ENCODE measurements at regions not wholly inside any gene's neighbourhood (a gene's known extent, or its start where the extent isn't known, plus 50 kb on each side); places are given as distances from the start of the nearest gene placed in this dataset.

DNA sequence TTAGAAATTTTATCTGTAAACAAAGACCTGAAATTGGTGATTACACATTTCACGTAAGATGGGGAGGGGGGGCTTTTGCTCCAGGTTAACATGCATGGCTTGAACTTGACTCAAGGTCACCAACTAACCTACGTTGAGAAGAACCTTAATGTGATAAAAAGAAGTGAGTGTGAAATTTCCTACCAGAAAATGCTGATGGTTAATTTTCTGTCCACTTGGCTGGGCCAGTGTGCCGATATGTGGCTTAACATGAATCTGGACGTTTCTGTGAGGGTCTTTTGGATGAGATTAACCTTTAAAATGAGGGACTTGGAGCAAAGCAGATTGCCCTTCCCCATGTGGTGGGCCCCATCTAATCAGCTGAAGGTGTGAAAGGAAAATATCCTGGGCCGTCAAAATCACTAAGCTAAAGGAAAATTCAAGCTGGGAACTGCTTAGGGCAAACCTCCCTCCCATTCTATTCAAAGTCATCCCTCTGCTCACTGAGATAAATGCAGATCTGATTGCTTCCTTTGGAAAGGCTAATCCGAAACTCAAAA is 107.3 kb upstream of the ENPP6 start:
- H3K4me3 ChIP-seq (ENCODE audit: low read length in 3 of 3) = no peak overlapping the region
- no peaks in the 10 kb centered on the region for H3K27me3 ChIP-seq (ENCODE audit: control insufficient read depth, insufficient read depth, low read length)
- FAIRE-seq = no peak
- TF ChIP-seq, protein P1, sequence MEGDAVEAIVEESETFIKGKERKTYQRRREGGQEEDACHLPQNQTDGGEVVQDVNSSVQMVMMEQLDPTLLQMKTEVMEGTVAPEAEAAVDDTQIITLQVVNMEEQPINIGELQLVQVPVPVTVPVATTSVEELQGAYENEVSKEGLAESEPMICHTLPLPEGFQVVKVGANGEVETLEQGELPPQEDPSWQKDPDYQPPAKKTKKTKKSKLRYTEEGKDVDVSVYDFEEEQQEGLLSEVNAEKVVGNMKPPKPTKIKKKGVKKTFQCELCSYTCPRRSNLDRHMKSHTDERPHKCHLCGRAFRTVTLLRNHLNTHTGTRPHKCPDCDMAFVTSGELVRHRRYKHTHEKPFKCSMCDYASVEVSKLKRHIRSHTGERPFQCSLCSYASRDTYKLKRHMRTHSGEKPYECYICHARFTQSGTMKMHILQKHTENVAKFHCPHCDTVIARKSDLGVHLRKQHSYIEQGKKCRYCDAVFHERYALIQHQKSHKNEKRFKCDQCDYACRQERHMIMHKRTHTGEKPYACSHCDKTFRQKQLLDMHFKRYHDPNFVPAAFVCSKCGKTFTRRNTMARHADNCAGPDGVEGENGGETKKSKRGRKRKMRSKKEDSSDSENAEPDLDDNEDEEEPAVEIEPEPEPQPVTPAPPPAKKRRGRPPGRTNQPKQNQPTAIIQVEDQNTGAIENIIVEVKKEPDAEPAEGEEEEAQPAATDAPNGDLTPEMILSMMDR (IDR thresholded peaks at IDR 0.05; ENCODE audit: borderline replicate concordance, extremely low read depth, insufficient read depth) = no peak
- peaks cover 0 to 8% (median 2%) of the 10 kb centered on the region in 3 donors for H3K4me1 ChIP-seq (ENCODE audit: control insufficient read depth in 2 of 3, insufficient read depth in 2 of 3, low read depth in 1 of 3, low read length in 3 of 3)
- H3K36me3 ChIP-seq (ENCODE audit: control insufficient read depth in 2 of 3, insufficient read depth in 3 of 3, low read length in 3 of 3) = no peaks in the 10 kb centered on the region
- no peak overlapping the region for H3K9ac ChIP-seq (ENCODE audit: low read length in 3 of 3)
- no peak for DNase-seq
- intact Hi-C loops (cut with DNase I) = no loop called here
- H3K9me3 ChIP-seq (ENCODE audit: control insufficient read depth in 2 of 3, insufficient read depth in 1 of 3, low read length in 3 of 3) = no peaks in the 10 kb centered on the region
- no peak overlapping the region for H3K27ac ChIP-seq (ENCODE audit: low read depth in 2 of 2, low read length in 2 of 2)

DNA sequence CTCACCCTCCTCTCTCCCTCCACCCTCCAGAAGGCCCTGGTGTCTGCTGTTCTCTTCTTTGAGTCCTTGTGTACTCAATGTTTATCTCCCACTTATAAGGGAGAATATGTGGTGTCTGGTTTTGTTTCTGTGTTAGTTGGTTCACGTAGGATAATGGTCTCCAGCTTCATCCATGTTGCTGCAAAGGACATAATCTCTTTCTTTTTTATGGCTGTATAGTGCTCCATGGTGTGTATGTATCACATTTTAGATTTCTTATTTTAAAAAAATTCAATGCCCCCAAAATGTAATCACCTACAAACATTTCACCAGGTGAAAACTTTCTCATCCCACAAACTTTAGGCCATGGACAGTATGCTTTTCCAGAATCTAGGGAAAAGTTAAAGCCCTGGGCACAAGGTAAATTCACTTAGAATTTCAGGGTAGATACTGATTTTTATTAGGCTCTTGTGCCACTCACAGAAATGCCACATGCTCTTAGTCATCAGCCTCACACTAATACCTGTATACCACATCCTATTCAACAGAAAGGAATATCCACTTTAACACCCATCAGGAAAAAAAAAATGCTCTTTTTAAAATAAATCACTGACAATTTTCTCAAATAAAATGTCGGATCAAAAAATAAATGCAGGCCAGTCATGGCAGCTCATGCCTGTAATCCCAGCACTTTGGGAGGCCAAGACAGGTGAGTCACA is 104.8 kb upstream of the ENPP6 start:
- Histone ChIP-seq H3K9me3 (ENCODE audit: control insufficient read depth in 2 of 3, insufficient read depth in 1 of 3, low read length in 3 of 3) (no peaks in the 10 kb centered on the region), H3K4me3 (ENCODE audit: low read length in 3 of 3) (no peak overlapping the region), H3K27ac (ENCODE audit: low read depth in 2 of 2, low read length in 2 of 2) (no peak overlapping the region), H3K4me1 (ENCODE audit: control insufficient read depth in 2 of 3, insufficient read depth in 2 of 3, low read depth in 1 of 3, low read length in 3 of 3) (no peaks in the 10 kb centered on the region), H3K36me3 (ENCODE audit: control insufficient read depth in 2 of 3, insufficient read depth in 3 of 3, low read length in 3 of 3) (no peaks in the 10 kb centered on the region), H3K9ac (ENCODE audit: low read length in 3 of 3) (no peak overlapping the region), H3K27me3 (ENCODE audit: control insufficient read depth, insufficient read depth, low read length) (no peaks in the 10 kb centered on the region)
- intact Hi-C loops (cut with DNase I) = no loop called here
- FAIRE-seq (no peak), DNase-seq (no peak)
- TF ChIP-seq, protein P1 (IDR thresholded peaks at IDR 0.05; ENCODE audit: borderline replicate concordance, extremely low read depth, insufficient read depth) = no peak

DNA sequence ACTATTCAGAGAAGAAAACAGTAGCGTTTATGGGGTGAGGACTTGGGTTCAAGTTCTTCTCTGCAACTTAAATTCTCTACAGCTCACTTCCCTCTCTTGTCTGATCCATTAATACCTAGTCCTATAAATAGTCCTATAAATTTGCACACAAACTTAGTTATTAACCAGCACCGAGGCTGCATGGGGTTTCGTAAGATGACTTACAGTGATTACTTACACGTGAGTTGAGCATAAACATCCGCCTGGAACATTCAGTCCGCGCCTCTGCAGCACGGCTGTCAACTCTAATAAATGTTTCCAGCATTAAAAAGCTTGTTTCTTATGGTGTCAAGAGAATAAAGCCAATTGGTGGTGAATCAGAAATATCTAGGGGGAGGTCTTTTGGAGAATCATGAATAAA is 103.0 kb upstream of the ENPP6 start:
- Histone ChIP-seq H3K27ac (ENCODE audit: low read depth in 2 of 2, low read length in 2 of 2) (no peak overlapping the region), H3K9me3 (ENCODE audit: control insufficient read depth in 2 of 3, insufficient read depth in 1 of 3, low read length in 3 of 3) (no peaks in the 10 kb centered on the region), H3K36me3 (ENCODE audit: control insufficient read depth in 2 of 3, insufficient read depth in 3 of 3, low read length in 3 of 3) (no peaks in the 10 kb centered on the region), H3K9ac (ENCODE audit: low read length in 3 of 3) (no peak overlapping the region), H3K4me1 (ENCODE audit: control insufficient read depth in 2 of 3, insufficient read depth in 2 of 3, low read depth in 1 of 3, low read length in 3 of 3) (no peaks in the 10 kb centered on the region), H3K27me3 (ENCODE audit: control insufficient read depth, insufficient read depth, low read length) (no peaks in the 10 kb centered on the region), H3K4me3 (ENCODE audit: low read length in 3 of 3) (no peak overlapping the region)
- intact Hi-C loops (cut with DNase I) = no loop called here
- FAIRE-seq = no peak
- TF ChIP-seq, protein P1 (IDR thresholded peaks at IDR 0.05; ENCODE audit: borderline replicate concordance, extremely low read depth, insufficient read depth) = no peak
- no peak for DNase-seq

Measured in kidney (tissue), 13 donors.